Esophagus muscularis mucosa (tissue), 4 donors: ENCODE measurements at regions not wholly inside any gene's neighbourhood (a gene's known extent, or its start where the extent isn't known, plus 50 kb on each side); places are given as distances from the start of the nearest gene placed in this dataset.

Source experiments
- DNase-seq: peaks from one replicate; pipeline ENCODE4 v3.0.0-alpha.2; 2017; ENCODE audit errors: extremely low spot score
- H3K27ac ChIP-seq, 4 donors: fragments of 200-600 bp; sonication (generic); replicated peaks in 1 of 4; 1 replicate in 3 of 4; 2 replicates in 1 of 4; pipeline ENCODE4 v1.5.1; 2016 to 2019; ENCODE audit warnings: mild to moderate bottlenecking in 1 of 4
- H3K27me3 ChIP-seq, 4 donors: fragments of 200-600 bp; sonication (generic); one replicate each; pipeline versions ENCODE4 v1.5.1 to v1.6.0; 2016 to 2019
- H3K36me3 ChIP-seq, 4 donors: fragments of 200-600 bp; sonication (generic); one replicate each; pipeline ENCODE4 v1.5.1; 2016 to 2019
- H3K4me1 ChIP-seq, 4 donors: fragments of 200-600 bp; sonication (generic); one replicate each; pipeline ENCODE4 v1.5.1; 2016 to 2019
- H3K4me3 ChIP-seq, 4 donors: fragments of 200-600 bp; sonication (generic); 1 replicate in 2 of 4; 2 replicates in 2 of 4; pipeline ENCODE4 v1.5.1; 2016 to 2019; ENCODE audit warnings: mild to moderate bottlenecking in 4 of 4, moderate library complexity in 1 of 4
- H3K9me3 ChIP-seq, 4 donors: fragments of 200-600 bp; sonication (generic); 1 replicate in 3 of 4; 2 replicates in 1 of 4; pipeline ENCODE4 v1.5.1; 2016 to 2019
- CTCF ChIP-seq, 3 experiments: fragments of 200-600 bp in 2 of 3; fragments of 450-650 bp in 1 of 3; sonication (generic) in 2 of 3; IDR thresholded peaks; one replicate each; pipeline ENCODE4 v1.5.1; 2017 to 2019; ENCODE audit warnings: antibody characterized with exemption in 3 of 3, mild to moderate bottlenecking in 2 of 3, moderate library complexity in 1 of 3
- EP300 ChIP-seq: sonication (generic); formaldehyde crosslinking; IDR thresholded peaks from one replicate; pipeline ENCODE4 v1.6.1; 2017; ENCODE audit warnings: antibody characterized with exemption
- POLR2A ChIP-seq: fragments of 450-650 bp; IDR thresholded peaks from one replicate; pipeline ENCODE4 v1.6.1; 2017; ENCODE audit warnings: antibody characterized with exemption, moderate library complexity, mild to moderate bottlenecking, low read depth
- POLR2AphosphoS5 ChIP-seq, 2 donors: sonication (generic); formaldehyde crosslinking; IDR thresholded peaks; one replicate each; pipeline ENCODE4 v1.6.1; 2017; ENCODE audit warnings: antibody characterized with exemption in 2 of 2
- WGBS: methylation state at CpG from one replicate; pipeline ENCODE4 v1.1.5; 2018; 5-methylcytosine and 5-hydroxymethylcytosine counted together
- intact Hi-C: fragments of 100-400 bp; cut with DNase I; formaldehyde crosslinking; loops from one replicate; pipeline ENCODE4 v1.15.1; 2023

- DNase-seq = no peak
- TF ChIP-seq EP300 (no peak), POLR2A (no peak), POLR2AphosphoS5 (IDR thresholded peaks at IDR 0.05) (no peak), CTCF (IDR thresholded peaks at IDR 0.05) (no peak)
- Histone ChIP-seq H3K4me1 (no peaks in the 10 kb centered on the region), H3K4me3 (no peak overlapping the region), H3K9me3 (peaks cover 0 to 10% (median 6%) of the 10 kb centered on the region in 4 donors), H3K27ac (no peak overlapping the region), H3K36me3 (no peaks in the 10 kb centered on the region), H3K27me3 (no peaks in the 10 kb centered on the region)
- WGBS = 83% methylated on average over 1 of the region's 1 CpG
- intact Hi-C loops = no loop called here
Observed at GRCh38 chr10:2460812-2461211, 606.5 kb upstream of the PFKP start.

GRCh38 chr10:2459713-2460112 is 607.6 kb upstream of the PFKP start:
- DNase-seq = no peak
- 87% methylated on average over 2 of the region's 2 CpGs for WGBS
- intact Hi-C loops = no loop called here
- H3K9me3 ChIP-seq = peaks cover 0 to 10% (median 5%) of the 10 kb centered on the region in 4 donors
- no peaks in the 10 kb centered on the region for H3K27me3 ChIP-seq
- H3K4me3 ChIP-seq = no peak overlapping the region
- TF ChIP-seq CTCF (IDR thresholded peaks at IDR 0.05) = no peak
- TF ChIP-seq EP300 = no peak
- no peak for TF ChIP-seq POLR2AphosphoS5 (IDR thresholded peaks at IDR 0.05)
- no peak for TF ChIP-seq POLR2A
- H3K36me3 ChIP-seq = no peaks in the 10 kb centered on the region
- no peak overlapping the region for H3K27ac ChIP-seq
- H3K4me1 ChIP-seq = no peaks in the 10 kb centered on the region

- no peak for TF ChIP-seq POLR2AphosphoS5 (IDR thresholded peaks at IDR 0.05)
- TF ChIP-seq CTCF (IDR thresholded peaks at IDR 0.05) = no peak
- no peak for TF ChIP-seq EP300
- no peak for TF ChIP-seq POLR2A
- no peaks in the 10 kb centered on the region for H3K36me3 ChIP-seq
- H3K27me3 ChIP-seq = peaks cover 0 to 3% (median 0%) of the 10 kb centered on the region in 4 donors
- no peak overlapping the region for H3K4me3 ChIP-seq
- DNase-seq = no peak
- intact Hi-C loops = no loop called here
- H3K4me1 ChIP-seq = no peaks in the 10 kb centered on the region
- H3K27ac ChIP-seq = no peak overlapping the region
- WGBS = 61% methylated on average over 7 of the region's 7 CpGs
- H3K9me3 ChIP-seq = peaks cover 0 to 10% (median 5%) of the 10 kb centered on the region in 4 donors
Observed at GRCh38 chr10:2456834-2457233, 610.5 kb upstream of the PFKP start.

- TF ChIP-seq CTCF (IDR thresholded peaks at IDR 0.05) (no peak), POLR2AphosphoS5 (IDR thresholded peaks at IDR 0.05) (no peak), EP300 (no peak), POLR2A (no peak)
- Histone ChIP-seq H3K4me3 (no peak overlapping the region), H3K9me3 (no peaks in the 10 kb centered on the region), H3K27me3 (peaks cover 0 to 4% (median 0%) of the 10 kb centered on the region in 4 donors), H3K27ac (no peak overlapping the region), H3K36me3 (no peaks in the 10 kb centered on the region), H3K4me1 (no peaks in the 10 kb centered on the region)
- WGBS = 72% methylated on average over 10 of the region's 10 CpGs
- intact Hi-C loops = no loop called here
- DNase-seq = no peak
Observed at GRCh38 chr10:2445370-2445769, 622.0 kb upstream of the PFKP start.

- Histone ChIP-seq H3K9me3 (no peaks in the 10 kb centered on the region), H3K27me3 (peaks cover 0 to 4% (median 0%) of the 10 kb centered on the region in 4 donors), H3K36me3 (no peaks in the 10 kb centered on the region), H3K4me3 (no peak overlapping the region), H3K27ac (no peak overlapping the region), H3K4me1 (no peaks in the 10 kb centered on the region)
- intact Hi-C loops = no loop called here
- 74% methylated on average over 4 of the region's 4 CpGs for WGBS
- DNase-seq = no peak
- TF ChIP-seq POLR2AphosphoS5 (IDR thresholded peaks at IDR 0.05) (no peak), EP300 (no peak), CTCF (IDR thresholded peaks at IDR 0.05) (no peak), POLR2A (no peak)
Observed at GRCh38 chr10:2439983-2440382, 627.4 kb upstream of the PFKP start.
